Muscle layer of duodenum (tissue), 2 donors: ENCODE measurements at regions not wholly inside any gene's neighbourhood (a gene's known extent, or its start where the extent isn't known, plus 50 kb on each side); places are given as distances from the start of the nearest gene placed in this dataset.

Source experiments
- H3K27ac ChIP-seq: one replicate; pipeline ENCODE4 v1.7.0; 2013; ENCODE audit warnings: mild to moderate bottlenecking, low read length
- H3K27me3 ChIP-seq: one replicate; pipeline ENCODE4 v1.7.0; 2013; ENCODE audit warnings: low read depth, mild to moderate bottlenecking, control low read depth, low read length
- H3K36me3 ChIP-seq, 2 donors: one replicate each; pipeline ENCODE4 v1.7.0; 2013; ENCODE audit warnings: low read length in 2 of 2, control low read depth in 1 of 2, mild to moderate bottlenecking in 1 of 2; ENCODE audit not compliant: insufficient read depth in 2 of 2, control insufficient read depth in 1 of 2
- H3K4me1 ChIP-seq, 2 donors: one replicate each; pipeline ENCODE4 v1.7.0; 2013; ENCODE audit warnings: low read length in 2 of 2, mild to moderate bottlenecking in 2 of 2, control low read depth in 1 of 2, moderate library complexity in 1 of 2; ENCODE audit not compliant: insufficient read depth in 2 of 2, control insufficient read depth in 1 of 2
- H3K4me3 ChIP-seq, 2 donors: one replicate each; pipeline ENCODE4 v1.7.0; 2013; ENCODE audit warnings: low read length in 2 of 2, low read depth in 1 of 2, mild to moderate bottlenecking in 1 of 2
- H3K9me3 ChIP-seq, 2 donors: one replicate each; pipeline ENCODE4 v1.7.0; 2013; ENCODE audit warnings: low read length in 2 of 2, control low read depth in 1 of 2, mild to moderate bottlenecking in 1 of 2; ENCODE audit not compliant: control insufficient read depth in 1 of 2
- donor health status: healthy.

DNA sequence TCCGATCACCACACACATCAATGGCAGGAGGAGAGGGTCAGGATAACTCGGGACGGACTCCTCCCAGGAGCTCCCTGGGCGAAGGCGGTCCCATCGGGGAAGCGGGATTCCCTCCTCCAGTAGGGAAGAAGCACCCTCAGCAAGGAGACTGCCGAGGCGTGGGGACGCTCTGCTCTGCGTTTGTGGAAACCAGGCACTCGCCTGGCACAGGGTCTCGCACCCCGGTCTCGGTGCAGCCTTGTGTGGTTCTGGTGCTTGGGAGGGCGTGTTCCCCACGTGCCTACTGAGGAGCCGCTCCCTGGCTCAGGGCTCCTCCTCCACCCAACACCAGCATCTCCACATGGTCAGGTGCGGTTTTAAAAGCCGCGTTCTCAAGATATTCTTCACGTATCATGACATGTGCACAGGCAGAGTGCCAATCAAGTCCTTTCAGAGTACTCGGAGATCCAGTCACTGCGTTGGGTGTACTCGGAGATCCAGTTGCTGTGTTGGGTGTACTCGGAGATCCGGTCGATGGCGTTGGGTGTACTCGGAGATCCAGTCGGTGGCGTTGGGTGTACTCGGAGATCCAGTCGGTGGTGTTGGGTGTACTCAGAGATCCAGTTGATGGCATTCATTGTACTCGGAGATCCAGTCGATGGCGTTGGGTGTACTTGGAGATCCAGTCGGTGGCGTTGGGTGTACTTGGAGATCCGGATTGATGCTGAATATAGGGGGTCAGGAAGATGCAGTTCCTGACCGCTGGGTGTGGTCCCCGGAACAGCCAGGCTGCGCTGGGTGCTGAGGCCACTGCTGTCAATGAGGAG lies 117.5 kb downstream of the RTP5 start:
- Histone ChIP-seq H3K4me3 (no peak overlapping the region), H3K36me3 (no peaks in the 10 kb centered on the region), H3K9me3 (no peaks in the 10 kb centered on the region), H3K4me1 (no peaks in the 10 kb centered on the region), H3K27me3 (no peaks in the 10 kb centered on the region), H3K27ac (no peak overlapping the region)

- no peaks in the 10 kb centered on the region for H3K27me3 ChIP-seq
- no peak overlapping the region for H3K27ac ChIP-seq
- H3K4me3 ChIP-seq = no peak overlapping the region
- no peaks in the 10 kb centered on the region for H3K9me3 ChIP-seq
- H3K4me1 ChIP-seq = no peaks in the 10 kb centered on the region
- H3K36me3 ChIP-seq = no peaks in the 10 kb centered on the region
Observed at GRCh38 chr2:241987726-241988125, 118.2 kb downstream of the RTP5 start.

GRCh38 chr2:241988146-241988545 lies 118.6 kb downstream of the RTP5 start:
- Histone ChIP-seq H3K27me3 (no peaks in the 10 kb centered on the region), H3K4me3 (no peak overlapping the region), H3K9me3 (no peaks in the 10 kb centered on the region), H3K27ac (no peak overlapping the region), H3K36me3 (no peaks in the 10 kb centered on the region), H3K4me1 (no peaks in the 10 kb centered on the region)

GRCh38 chr2:241989074-241989473 lies 119.5 kb downstream of the RTP5 start:
- H3K4me3 ChIP-seq = no peak overlapping the region
- H3K27me3 ChIP-seq = no peaks in the 10 kb centered on the region
- H3K4me1 ChIP-seq = no peaks in the 10 kb centered on the region
- no peak overlapping the region for H3K27ac ChIP-seq
- H3K36me3 ChIP-seq = no peaks in the 10 kb centered on the region
- no peaks in the 10 kb centered on the region for H3K9me3 ChIP-seq

DNA sequence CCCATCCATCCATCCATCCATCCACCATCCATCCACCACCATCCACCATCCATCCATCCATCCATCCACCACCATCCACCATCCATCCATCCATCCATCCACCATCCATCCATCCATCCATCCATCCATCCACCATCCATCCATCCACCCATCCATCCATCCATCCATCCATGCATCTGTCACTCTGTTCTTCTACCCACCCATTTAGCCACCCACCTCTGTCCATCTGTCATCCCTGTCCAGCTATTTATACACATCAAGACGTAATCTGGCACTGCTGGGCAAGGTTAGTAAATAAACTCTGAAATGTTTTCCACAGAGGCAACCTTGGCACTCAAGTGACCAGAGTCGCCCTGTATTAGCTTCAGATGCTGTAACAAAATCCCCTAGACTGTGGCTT lies 120.9 kb downstream of the RTP5 start:
- Histone ChIP-seq H3K27ac (no peak overlapping the region), H3K27me3 (no peaks in the 10 kb centered on the region), H3K9me3 (no peaks in the 10 kb centered on the region), H3K4me3 (no peak overlapping the region), H3K36me3 (no peaks in the 10 kb centered on the region), H3K4me1 (no peaks in the 10 kb centered on the region)

DNA sequence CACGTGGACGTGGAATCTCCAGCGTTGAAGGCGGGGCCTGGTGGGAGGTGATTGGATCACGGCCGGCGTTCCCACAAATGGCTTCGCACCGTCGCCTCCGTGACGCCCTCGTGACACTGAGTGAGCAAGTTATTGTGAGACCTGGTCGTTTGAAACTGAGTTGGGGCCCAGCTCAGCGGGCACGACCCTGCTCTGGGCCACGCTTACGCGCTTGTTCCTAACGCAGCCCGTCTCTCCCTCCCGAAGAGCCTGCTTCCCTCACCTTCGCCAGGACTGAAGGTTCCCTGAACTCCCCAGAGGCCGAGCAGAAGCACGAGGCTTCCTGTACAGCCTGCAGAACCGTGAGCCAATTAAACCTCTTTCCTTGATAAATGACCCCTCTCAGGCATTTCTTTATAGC lies 121.8 kb downstream of the RTP5 start:
- no peaks in the 10 kb centered on the region for H3K4me1 ChIP-seq
- H3K9me3 ChIP-seq = no peaks in the 10 kb centered on the region
- no peak overlapping the region for H3K4me3 ChIP-seq
- H3K36me3 ChIP-seq = no peaks in the 10 kb centered on the region
- H3K27ac ChIP-seq = no peak overlapping the region
- no peaks in the 10 kb centered on the region for H3K27me3 ChIP-seq

GRCh38 chr2:241992753-241993152 lies 123.2 kb downstream of the RTP5 start:
- Histone ChIP-seq H3K27ac (no peak overlapping the region), H3K4me1 (no peaks in the 10 kb centered on the region), H3K9me3 (no peaks in the 10 kb centered on the region), H3K4me3 (no peak overlapping the region), H3K36me3 (no peaks in the 10 kb centered on the region), H3K27me3 (no peaks in the 10 kb centered on the region)

- Histone ChIP-seq H3K27me3 (no peaks in the 10 kb centered on the region), H3K36me3 (no peaks in the 10 kb centered on the region), H3K9me3 (no peaks in the 10 kb centered on the region)
Observed at GRCh38 chr2:241993386-241994005, 124.0 kb downstream of the RTP5 start.

GRCh38 chr2:241994086-241994485 lies 124.6 kb downstream of the RTP5 start:
- H3K27me3 ChIP-seq = no peaks in the 10 kb centered on the region
- H3K36me3 ChIP-seq = no peaks in the 10 kb centered on the region
- H3K4me1 ChIP-seq = no peaks in the 10 kb centered on the region
- no peak overlapping the region for H3K27ac ChIP-seq
- no peak overlapping the region for H3K4me3 ChIP-seq
- no peaks in the 10 kb centered on the region for H3K9me3 ChIP-seq

More at GRCh38 chr2:241993386-241994005, 124.0 kb downstream of the RTP5 start:
- Histone ChIP-seq H3K27ac (no peak overlapping the region), H3K4me3 (no peak overlapping the region), H3K4me1 (no peaks in the 10 kb centered on the region)

GRCh38 chr2:241994556-241995213 lies 125.2 kb downstream of the RTP5 start:
- Histone ChIP-seq H3K27ac (no peak overlapping the region), H3K36me3 (no peaks in the 10 kb centered on the region), H3K4me3 (no peak overlapping the region), H3K4me1 (no peaks in the 10 kb centered on the region), H3K9me3 (no peaks in the 10 kb centered on the region), H3K27me3 (no peaks in the 10 kb centered on the region)

GRCh38 chr2:241996100-241996499 lies 126.6 kb downstream of the RTP5 start:
- Histone ChIP-seq H3K27ac (no peak overlapping the region), H3K4me3 (no peak overlapping the region), H3K4me1 (no peaks in the 10 kb centered on the region), H3K27me3 (no peaks in the 10 kb centered on the region), H3K36me3 (no peaks in the 10 kb centered on the region), H3K9me3 (no peaks in the 10 kb centered on the region)
